Mucosa of gallbladder (tissue), 1 donor: ENCODE measurements at regions not wholly inside any gene's neighbourhood (a gene's known extent, or its start where the extent isn't known, plus 50 kb on each side); places are given as distances from the start of the nearest gene placed in this dataset.
"Not testable (repeated sequence)": the region's sequence is repeated elsewhere in the genome, so short reads cannot be mapped to it uniquely, and the experiment has no call there.

Source experiments
- DNase-seq: peaks from one replicate; pipeline ENCODE4 v3.0.0-alpha.2; 2020; ENCODE audit warnings: low spot score
- donor health status: DM: no; HTN: no; CAD: no.

- DNase-seq, result no peak
Measured at GRCh38 chr10:123378302-123378701, 224.1 kb downstream of the BUB3 start.

DNA sequence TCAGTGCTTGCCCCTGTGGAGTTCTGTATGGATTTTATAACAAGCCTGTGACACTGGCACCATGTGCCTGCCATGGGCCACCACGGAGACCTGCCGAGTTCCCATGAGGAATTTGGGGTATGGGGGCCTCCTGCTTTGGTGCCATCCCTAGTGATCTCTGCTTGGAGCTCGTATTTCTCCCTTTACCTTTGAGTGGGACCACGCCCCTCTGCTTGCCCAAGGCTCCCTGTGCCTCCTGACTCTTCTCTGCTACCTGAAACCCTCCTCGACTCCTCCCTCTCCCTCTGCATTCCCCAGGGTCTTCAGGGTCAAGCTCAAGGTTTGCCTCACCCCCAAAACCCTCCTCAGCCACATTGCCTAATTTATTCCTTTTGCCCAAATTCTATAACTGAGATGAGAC, 225.0 kb downstream of the BUB3 start:
- DNase-seq, result no peak

- DNase-seq, result no peak
Measured at GRCh38 chr10:123380491-123381085, 226.4 kb downstream of the BUB3 start.

DNA sequence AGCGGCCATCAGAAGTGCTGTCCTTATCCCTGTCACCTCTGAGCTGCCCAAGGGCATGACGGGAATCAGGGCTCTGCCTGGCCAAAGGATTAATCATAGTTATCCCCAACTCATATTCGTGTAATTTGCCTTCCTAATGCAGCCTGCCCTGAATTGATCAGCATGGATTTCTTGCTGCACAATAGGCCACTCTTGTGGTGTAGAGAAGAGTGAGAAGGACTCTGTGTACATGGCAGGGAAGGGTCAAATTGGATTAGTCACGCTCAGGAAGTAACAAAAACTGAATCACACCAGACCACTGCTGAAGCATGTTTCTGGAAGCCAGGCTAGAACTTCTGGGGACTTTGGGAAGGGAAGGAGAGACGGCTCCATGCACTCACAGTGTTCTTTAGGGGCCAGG, 227.0 kb downstream of the BUB3 start:
- no peak for DNase-seq

- DNase-seq, result no peak
Measured at GRCh38 chr10:123382491-123382890, 228.3 kb downstream of the BUB3 start.

DNA sequence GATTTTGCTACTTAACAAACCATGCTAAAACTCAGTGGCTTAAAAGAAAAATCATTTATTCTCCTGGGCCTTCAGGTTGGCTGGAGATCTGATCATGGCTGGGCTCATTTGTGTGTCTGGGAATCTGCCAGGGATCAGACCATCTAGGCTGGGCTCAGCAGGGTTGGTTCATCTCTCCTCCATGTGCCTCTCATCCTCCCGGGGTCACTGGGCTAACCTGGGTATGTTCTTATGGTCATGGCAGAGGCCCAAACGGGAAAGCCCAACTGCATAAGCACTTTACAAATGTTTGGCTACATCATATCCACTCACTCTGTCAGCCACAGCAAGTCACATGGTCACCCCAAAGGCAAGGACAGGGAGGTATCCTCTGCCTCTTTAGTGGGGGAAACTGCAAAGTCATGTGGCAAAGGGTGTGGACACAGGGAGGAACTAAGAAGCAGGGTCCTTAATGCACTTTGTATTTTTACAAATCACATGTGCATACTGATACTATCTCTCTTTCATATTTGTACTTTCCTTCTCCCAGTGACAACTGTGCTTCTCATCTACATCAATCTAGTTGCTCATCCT, 231.4 kb downstream of the BUB3 start:
- no peak for DNase-seq

- DNase-seq, result no peak
Measured at GRCh38 chr10:123389520-123389919, 235.3 kb downstream of the BUB3 start.

GRCh38 chr10:123390332-123390731, 236.1 kb downstream of the BUB3 start:
- DNase-seq, result no peak

- no peak for DNase-seq
Measured at GRCh38 chr10:123390874-123391273, 236.7 kb downstream of the BUB3 start.

- no peak for DNase-seq
Measured at GRCh38 chr10:123391275-123392028, 237.2 kb downstream of the BUB3 start.

GRCh38 chr10:123392182-123392963, 238.2 kb downstream of the BUB3 start:
- DNase-seq, result no peak

GRCh38 chr10:123393170-123393569, 239.0 kb downstream of the BUB3 start:
- DNase-seq, result no peak

- no peak for DNase-seq
Measured at GRCh38 chr10:123394382-123394781, 240.2 kb downstream of the BUB3 start.

DNA sequence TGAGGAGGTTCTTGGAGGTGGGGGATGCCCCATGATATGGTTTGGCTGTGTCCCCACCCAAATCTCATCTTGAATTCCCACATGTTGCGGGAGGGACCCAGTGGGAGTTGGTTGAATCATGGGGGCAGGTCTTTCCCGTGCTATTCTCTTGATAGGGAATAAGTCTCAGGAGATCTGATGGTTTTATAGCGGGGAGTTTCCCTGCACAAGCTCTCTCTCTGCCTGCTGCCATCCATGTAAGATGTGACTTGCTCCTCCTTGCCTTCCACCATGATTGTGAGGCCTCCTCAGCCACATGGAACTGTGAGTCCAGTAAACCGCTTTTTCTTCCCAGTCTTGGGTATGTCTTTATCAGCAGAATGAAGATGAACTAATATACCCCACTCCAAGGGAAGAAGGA, 241.0 kb downstream of the BUB3 start:
- DNase-seq, result not testable (repeated sequence)

GRCh38 chr10:123395906-123396305, 241.7 kb downstream of the BUB3 start:
- no peak for DNase-seq

GRCh38 chr10:123398180-123398591, 244.0 kb downstream of the BUB3 start:
- DNase-seq, result no peak

GRCh38 chr10:123398756-123399155, 244.6 kb downstream of the BUB3 start:
- no peak for DNase-seq

- no peak for DNase-seq
Measured at GRCh38 chr10:123399276-123399839, 245.2 kb downstream of the BUB3 start.

DNA sequence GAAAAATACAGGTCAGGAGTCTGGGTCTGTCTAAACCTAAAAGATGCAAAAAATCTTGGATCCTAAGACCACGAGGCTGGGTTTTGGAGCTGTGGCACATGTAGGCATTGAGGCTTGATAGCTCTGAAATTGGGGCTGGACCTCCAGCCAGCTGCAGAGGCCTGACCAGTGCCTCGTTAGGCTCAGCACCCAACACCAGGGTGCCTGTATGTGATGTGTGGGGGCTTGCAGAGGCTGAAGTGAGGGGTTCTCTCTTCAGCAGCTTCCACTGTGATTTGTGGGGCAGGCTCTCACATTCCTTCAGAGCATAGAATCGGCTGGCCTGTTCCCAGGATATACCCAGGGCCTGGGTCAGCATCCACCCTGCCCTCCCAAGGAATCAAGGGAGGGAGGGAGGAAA, 247.8 kb downstream of the BUB3 start:
- no peak for DNase-seq

DNA sequence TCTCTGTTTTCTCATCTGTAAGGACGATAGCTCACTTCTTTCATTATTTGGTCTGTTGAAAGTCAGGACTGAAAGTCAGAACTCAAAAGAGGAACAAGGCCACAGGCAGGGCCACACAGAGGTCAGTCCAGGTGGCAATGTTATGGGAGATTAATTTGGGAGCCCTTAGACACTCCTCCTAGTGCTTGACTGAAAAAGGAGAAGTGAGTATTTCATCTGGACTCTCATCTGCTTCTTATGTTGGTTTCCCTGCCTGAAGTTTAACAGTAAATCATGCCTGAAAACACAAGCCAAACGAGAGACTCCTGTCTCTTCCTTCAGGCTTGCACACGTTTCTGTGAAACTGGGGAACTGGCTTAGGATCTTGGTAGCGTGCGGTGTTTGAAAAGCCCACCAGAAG, 248.5 kb downstream of the BUB3 start:
- no peak for DNase-seq

- DNase-seq, result no peak
Measured at GRCh38 chr10:123404357-123404756, 250.2 kb downstream of the BUB3 start.

DNA sequence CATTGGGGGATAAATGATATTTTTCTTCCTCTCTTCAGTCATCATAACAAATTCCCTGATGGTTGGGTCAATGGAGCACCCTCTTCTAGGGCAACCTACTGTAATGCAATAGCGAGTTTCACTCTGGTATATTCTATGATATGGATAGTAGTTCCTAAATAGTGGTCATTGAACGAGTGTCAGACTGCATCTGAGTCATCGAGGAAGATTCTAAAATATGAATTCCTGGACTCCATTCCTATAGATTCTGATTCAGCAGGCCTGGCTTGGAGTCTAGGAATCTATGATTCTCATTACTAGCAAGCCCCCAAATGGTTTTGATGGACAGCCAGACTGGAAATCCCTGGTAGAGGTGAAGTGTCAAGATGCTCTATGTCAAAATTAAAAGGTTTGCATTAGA, 254.5 kb downstream of the BUB3 start:
- DNase-seq, result no peak
